ENCODE measurements at regions not wholly inside any gene's neighbourhood (a gene's known extent, or its start where the extent isn't known, plus 50 kb on each side); places are given as distances from the start of the nearest gene placed in this dataset.

DNA sequence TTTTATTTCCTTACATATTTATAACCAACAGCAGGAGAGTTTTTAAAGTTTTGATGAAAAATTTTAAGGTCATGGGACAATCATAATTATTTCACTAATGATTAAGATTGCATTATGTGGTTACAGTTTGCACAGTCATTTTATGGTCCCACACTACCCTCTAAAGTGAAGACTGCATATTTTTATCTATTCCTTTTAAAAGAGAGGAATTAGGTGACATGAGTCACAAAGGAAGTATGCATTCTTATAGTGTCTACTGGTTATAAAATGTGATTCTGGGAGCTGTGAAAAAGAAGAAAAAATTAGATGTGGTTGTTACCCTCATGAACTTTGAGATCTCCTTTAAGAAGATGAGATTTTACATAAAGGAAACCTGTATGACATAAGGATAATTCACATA is 87.9 kb upstream of the GRIA1 start:
- no peak for DNase-seq

DNA sequence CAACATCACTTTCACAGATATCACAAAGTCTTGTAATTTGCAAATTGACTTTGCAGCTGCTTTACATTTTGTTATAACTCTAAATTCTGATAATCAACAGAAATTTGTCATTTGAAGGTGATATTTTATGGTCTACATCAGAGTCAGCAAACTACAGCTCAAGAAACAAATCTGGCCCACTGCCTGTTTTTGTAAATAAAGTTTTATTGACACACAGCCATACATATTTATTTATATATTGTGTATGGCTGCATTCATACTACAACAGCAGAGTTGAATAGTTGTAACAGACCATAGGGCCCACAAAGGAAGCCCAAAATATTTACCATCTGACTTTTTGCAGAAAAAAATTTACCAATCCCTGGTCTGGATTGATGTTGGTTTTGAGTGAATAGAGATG is 87.0 kb upstream of the GRIA1 start:
- DNase-seq: no peak

DNA sequence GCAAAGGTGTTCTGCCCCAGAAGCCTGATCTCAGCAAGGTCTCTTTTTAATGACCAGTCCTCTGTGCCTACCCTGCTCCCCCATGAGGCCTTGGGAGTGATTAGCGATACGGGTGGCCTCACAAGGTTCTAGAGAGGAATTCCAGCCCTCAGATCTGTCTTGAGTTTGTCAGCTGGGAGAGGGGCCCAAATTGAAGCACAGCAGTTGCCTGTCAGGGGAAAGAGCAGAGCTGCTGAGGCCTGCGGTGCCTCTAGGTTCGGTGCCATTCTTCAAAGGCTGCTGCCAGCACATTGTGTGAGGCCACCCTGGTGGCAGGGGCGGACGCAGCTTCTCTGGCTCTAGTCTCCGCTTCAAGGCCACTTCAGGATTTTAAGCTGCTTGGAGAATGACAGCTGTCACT is 85.7 kb upstream of the GRIA1 start:
- no peak for DNase-seq

DNA sequence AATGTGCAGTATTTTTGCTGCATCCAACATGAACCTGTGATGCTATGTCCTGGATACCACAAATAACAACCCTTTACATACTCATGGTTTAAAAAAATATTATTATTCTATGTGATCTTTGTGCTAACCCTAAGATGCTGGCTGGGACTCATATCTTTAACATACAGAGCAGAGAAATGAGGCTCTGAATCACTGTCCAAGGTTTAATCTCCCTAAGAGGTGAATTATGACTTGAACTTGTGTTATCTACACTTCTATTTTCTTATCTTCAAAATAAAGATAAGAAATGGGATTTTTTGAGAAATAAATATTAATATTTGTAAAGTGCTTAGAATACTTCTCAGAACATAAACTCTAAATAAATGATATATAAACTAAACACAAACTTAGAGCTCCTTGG is 68.8 kb upstream of the GRIA1 start:
- no peak for DNase-seq

DNA sequence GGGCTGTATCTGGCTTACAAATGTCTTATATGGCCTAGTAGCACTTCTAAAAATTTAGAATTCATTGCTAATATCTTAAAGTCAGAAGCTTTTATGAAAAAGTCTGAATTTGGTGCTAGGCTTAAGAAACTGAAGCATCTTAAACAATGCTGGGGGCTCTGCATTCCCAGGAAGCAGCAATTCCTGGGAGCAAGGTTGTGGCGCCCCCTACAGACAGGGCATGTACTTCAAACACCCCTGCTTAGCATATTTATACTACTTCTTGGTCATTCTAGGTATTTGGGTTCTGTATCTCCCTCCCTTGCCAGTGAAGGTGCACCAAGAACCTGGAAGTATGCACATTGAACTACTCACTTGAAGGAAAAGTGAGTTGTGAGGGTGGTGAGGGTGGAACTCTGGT is 64.6 kb upstream of the GRIA1 start:
- DNase-seq: no peak

DNA sequence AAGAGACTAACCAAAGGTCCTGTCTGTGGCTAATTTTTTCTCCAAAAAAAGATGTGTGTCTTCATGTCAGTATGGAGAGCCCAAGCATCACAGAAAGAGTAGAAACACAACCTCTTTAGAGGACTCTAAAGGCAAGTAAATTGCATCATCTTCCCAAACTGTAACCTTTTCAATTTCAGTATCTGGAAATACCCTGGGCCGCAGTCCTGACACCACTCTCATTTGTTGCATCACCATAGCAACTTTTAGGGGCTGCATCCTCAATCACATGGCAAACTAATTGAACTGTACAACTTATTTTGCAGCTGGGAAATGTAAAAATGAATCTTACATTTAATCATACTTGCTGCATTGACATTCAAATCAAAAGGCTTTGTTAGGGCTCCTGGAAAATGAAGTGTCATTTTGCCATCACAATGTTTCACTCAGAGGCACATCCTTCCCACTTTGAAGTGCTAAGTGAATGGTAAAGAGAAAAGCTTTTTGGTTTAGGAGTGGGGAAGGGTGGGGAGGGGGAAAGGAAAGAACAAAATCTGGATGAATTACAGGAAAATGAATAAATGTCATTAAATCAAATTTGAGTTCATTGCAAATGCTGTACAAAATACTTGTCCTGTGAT is 60.6 kb upstream of the GRIA1 start:
- no peak for DNase-seq

DNA sequence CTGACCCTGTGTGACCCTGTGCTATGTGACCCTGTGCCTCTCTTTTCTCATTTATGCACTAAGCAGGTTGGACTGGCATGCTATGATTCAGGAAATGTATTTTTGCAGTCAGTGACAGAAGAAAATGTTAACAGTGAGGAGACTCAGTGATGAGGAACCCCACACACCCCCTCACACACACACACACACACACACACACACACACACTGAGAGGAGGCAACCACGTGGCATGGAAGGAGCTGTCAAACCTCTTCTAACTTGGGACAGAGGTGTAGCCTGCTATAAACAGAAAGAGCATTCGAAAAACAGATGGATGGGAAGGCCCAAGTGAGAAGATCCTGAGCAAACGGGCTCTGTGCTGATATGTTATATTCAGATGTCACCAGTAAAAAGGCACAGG is 57.9 kb upstream of the GRIA1 start:
- no peak for DNase-seq

DNA sequence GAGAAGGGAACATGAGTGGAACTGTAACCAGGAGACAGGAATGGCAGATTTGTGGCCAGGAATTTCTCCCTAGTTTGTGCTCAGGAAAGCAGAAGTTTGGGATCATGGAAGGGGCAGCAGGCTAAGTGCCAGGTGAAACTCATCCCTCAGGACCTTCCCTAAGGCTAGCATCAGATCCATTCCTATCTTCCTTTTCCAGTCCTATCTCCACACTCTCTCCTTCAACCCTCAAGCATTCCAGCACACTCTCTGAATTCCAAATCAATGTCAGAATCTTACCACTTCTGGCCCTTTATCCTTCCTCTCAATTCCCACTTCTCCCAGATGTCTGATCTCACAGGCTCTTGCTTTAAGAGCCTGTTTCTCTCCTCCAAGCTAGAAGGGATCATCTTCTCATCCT is 53.2 kb upstream of the GRIA1 start:
- DNase-seq: no peak

DNA sequence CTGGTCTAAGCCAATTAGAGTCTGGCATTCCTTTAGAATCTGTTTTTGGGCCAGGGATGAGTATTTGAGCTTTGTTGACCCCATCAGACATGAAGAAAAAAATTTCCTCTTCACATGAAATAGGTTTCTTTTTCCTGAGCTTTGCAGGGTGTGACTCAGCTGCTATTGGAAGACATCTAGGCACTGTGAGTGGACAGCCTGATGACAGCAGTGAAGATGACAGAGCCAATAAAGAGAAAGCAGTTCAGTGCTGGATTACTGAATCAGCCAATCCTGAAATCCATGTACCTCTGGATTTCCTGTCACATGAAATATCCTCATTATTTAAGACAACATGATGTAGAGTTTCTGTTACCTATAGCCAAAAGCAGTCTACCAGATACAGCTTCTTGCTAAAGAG is 51.3 kb upstream of the GRIA1 start:
- no peak for DNase-seq

Measured in NCI-H1092 treated with DMSO at 0.1 percent for 48 hours (cell line).